GM12864 (cell line): ENCODE measurements at regions not wholly inside any gene's neighbourhood (a gene's known extent, or its start where the extent isn't known, plus 50 kb on each side); places are given as distances from the start of the nearest gene placed in this dataset.
"Not testable (repeated sequence)": the region's sequence is repeated elsewhere in the genome, so short reads cannot be mapped to it uniquely, and the experiment has no call there.

Experiments used
- DNase-seq: peaks from one replicate; pipeline ENCODE4 v3.0.0-alpha.2; 2011; ENCODE audit warnings: low read depth
- H3K4me3 ChIP-seq: 2 replicates; pipeline ENCODE4 v1.5.1; 2011; ENCODE audit warnings: mild to moderate bottlenecking, low read depth, low read length, control low read depth
- TF ChIP-seq, protein P1 (sequence below): IDR thresholded peaks from 2 replicates; pipeline ENCODE4 v1.5.1; 2011; ENCODE audit warnings: low read depth, mild to moderate bottlenecking, moderate library complexity, low read length, control low read depth, inconsistent platforms; ENCODE audit errors: missing control alignments

DNA sequence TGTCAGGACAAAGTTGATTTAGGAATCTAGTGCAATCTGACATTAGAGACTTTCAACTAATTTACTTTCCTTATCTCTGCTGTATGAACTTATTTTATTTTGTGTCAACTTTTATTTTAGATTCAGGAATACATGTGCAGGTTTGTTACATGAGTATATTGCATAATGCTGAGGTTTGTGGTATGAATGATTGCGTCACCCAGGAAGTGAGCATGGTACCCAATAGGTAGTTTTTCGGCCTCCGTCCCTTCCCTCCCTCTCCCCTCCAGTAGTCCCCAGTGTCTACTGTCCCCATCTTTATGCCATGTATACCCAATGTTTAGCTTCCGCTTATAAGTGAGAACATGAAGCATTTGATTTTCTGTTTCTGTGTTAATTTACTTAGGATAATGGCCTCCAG lies 68.7 kb upstream of the TEX13D start:
- TF ChIP-seq, protein P1, sequence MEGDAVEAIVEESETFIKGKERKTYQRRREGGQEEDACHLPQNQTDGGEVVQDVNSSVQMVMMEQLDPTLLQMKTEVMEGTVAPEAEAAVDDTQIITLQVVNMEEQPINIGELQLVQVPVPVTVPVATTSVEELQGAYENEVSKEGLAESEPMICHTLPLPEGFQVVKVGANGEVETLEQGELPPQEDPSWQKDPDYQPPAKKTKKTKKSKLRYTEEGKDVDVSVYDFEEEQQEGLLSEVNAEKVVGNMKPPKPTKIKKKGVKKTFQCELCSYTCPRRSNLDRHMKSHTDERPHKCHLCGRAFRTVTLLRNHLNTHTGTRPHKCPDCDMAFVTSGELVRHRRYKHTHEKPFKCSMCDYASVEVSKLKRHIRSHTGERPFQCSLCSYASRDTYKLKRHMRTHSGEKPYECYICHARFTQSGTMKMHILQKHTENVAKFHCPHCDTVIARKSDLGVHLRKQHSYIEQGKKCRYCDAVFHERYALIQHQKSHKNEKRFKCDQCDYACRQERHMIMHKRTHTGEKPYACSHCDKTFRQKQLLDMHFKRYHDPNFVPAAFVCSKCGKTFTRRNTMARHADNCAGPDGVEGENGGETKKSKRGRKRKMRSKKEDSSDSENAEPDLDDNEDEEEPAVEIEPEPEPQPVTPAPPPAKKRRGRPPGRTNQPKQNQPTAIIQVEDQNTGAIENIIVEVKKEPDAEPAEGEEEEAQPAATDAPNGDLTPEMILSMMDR, result no peak

DNA sequence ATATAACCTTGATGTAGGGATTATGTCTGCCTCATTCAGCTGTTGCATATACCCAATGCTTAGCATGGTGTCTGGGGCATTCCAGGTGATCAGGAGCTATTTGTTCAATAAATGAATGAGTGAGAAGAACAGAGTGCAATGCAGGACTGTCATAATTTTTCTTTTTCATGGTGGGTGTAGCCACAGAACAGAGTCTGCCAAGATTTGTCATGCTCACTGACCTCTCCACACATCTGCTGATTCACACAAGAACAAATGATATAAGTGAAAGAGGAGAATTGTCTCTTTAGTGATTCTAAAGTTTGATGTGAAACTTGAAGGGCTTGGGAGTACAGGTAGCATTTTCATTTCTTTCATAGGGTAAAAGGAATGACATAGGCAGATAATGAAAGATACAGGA lies 64.4 kb upstream of the TEX13D start:
- TF ChIP-seq, protein P1, result no peak
- no peak for DNase-seq
- H3K4me3 ChIP-seq, result no peak overlapping the region

More for the DNA sequence above, 68.7 kb upstream of the TEX13D start:
- no peak overlapping the region for H3K4me3 ChIP-seq
- no peak for DNase-seq

DNA sequence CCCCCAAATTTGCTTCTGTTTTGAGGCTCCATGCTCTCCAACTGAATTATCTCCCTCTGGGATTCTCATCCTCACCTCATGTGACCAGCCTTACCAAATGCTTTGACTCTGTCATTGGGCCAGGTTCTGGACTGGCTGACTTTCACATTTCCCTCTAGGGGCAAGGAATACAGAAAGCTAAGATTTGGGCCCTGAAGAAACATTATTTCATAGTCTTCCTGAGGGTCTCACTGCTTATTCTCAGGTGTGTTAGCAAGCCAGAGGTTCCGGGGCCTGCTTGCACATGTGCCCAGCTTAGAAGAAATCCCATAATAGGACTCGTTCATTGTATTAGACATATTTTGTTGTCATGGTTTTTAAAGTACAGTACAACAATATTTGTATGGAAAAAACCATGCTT lies 62.6 kb upstream of the TEX13D start:
- no peak overlapping the region for H3K4me3 ChIP-seq
- TF ChIP-seq, protein P1, result no peak
- DNase-seq, result no peak

DNA sequence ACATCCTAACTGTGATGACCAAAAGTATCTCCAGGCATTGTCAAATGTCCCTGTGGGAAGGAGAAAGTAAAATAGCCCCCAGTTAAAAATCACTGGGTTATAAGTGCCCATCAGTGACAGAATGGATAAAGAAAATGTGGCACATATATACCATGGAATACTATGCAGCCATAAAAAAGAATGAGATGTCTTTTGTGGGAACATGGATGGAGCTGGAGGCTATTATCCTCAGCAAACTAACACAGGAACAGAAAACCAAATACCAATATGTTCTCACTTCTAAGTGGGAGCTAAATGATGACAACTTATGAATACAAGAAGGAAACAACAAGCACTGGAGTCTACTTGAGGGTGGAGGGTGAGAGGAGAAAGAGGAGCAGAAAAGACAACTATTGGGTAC lies 60.9 kb upstream of the TEX13D start:
- not testable (repeated sequence) for H3K4me3 ChIP-seq, DNase-seq

DNA sequence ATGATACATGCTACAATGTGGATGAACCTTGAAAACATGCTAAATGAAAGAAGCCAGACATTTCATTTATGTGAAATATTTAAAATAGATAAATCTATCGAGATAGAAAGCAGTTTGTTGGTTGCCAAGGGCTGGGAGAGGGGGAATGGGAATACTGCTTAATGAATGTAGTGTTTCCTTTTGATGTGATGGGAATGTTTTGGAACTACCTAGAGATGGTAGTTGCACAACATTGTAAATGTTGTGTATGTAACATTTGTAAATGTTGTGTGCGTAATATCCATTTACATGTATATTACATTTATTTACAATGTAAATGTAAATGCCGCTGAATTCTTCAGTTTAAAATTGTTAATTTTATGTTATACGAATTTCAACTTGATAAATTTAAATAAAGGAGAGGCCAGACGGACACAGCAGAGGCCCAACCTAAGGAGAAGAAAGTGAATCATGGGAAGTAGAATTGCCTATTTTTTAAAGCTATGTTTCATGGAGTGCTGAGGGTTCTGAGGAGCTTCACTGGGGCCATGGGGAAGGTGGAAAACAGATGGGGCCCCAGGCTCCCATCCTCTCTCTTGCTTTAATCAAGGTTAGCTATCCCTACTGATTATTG lies 60.0 kb upstream of the TEX13D start:
- DNase-seq, result no peak
- TF ChIP-seq, protein P1, result no peak
- no peak overlapping the region for H3K4me3 ChIP-seq

DNA sequence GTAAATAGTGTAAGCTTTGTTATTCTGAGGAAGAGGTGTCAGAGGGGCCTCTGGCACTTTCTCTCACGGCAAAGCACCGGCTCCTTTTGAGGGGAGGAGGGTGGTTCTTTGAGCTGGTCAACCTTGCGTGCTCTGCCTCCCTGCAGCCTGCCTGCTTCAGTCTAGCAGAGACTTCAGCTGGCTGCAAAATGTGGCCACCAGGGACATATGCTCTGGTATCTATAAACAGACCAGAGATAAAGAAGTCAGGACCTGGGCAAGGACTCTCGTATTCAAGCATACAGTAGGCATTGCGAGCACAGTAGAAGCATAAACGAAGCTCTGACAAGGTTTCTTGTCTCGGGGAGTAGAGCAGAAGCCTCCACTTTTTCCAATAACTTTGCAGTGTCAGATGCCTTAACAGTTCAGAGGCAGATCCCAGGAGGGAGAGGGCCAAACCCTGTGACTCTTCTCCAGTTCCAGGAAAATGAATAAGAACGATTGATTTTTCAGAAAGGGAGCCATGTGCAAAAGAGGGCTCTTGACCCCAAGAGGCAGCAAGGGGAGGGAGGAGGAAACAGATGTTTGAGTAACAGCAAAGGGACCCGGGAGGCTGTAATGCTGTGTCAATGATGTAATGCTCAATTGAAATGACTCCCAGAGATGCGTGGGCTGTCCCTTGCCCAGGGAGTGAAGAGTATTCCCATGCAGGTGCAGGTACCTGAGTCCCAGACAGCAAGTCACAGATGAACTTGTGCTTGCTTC lies 57.9 kb upstream of the TEX13D start:
- DNase-seq, result no peak
- no peak overlapping the region for H3K4me3 ChIP-seq
- TF ChIP-seq, protein P1, result no peak

DNA sequence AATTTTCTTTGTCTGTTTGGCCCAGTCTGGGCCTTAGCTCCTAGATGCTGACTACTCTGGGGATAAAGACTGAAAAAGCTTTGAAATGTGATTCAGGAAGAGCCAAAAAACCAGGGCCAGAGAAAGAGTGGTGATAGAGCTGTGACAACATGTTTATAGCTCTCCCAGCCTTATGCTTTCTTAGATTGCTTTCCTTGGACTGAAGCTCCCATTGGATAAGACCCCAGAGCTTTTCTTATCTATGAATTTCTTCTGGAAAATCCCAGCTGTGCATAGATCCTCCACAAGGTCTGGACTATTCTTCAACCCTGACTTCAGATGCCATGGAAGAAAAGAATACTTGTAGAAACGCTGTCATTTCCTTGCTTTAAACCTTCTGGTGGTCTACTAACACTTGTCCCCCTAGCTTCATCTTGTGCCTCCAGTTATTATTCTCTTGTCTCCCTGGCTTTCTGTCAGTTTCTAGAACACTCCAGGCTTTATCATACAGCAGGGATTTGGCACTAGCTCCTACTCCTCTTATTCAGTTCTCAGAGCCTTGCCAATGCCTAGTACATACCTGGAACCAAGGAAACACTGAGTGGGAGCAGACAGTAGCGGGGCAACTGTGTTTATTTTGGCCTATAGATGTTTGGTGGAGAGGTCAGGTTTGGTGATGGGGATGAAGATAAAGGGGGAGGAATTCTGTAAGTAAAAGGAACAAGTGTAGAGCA lies 57.1 kb upstream of the TEX13D start:
- no peak overlapping the region for H3K4me3 ChIP-seq
- TF ChIP-seq, protein P1, result no peak
- DNase-seq, result no peak
